GM12872 (cell line): ENCODE measurements at regions not wholly inside any gene's neighbourhood (a gene's known extent, or its start where the extent isn't known, plus 50 kb on each side); places are given as distances from the start of the nearest gene placed in this dataset.

ENCODE experiments used
- CTCF ChIP-seq: IDR thresholded peaks from 3 replicates; pipeline ENCODE4 v1.5.1; 2011; ENCODE audit warnings: low read depth, mild to moderate bottlenecking, low read length, moderate library complexity; ENCODE audit not compliant: insufficient read depth

GRCh38 chr6:156593127-156593526 lies 184.1 kb upstream of the ARID1B start:
- no peak for TF ChIP-seq CTCF

- TF ChIP-seq CTCF: no peak
Measured at GRCh38 chr6:156590482-156590881, 186.7 kb upstream of the ARID1B start.

- no peak for TF ChIP-seq CTCF
Measured at GRCh38 chr6:156589281-156589680, 187.9 kb upstream of the ARID1B start.

GRCh38 chr6:156587751-156588301 lies 189.4 kb upstream of the ARID1B start:
- no peak for TF ChIP-seq CTCF

- no peak for TF ChIP-seq CTCF
Measured at GRCh38 chr6:156587071-156587470, 190.1 kb upstream of the ARID1B start.

- TF ChIP-seq CTCF: no peak
Measured at GRCh38 chr6:156585859-156586258, 191.3 kb upstream of the ARID1B start.

- TF ChIP-seq CTCF: no peak
Measured at GRCh38 chr6:156583083-156583482, 194.1 kb upstream of the ARID1B start.
